Trophoblast cell (in vitro differentiated cells and primary cell): ENCODE measurements at regions not wholly inside any gene's neighbourhood (a gene's known extent, or its start where the extent isn't known, plus 50 kb on each side); places are given as distances from the start of the nearest gene placed in this dataset.

ENCODE experiments used
- DNase-seq, 2 donors: peaks; one replicate each; pipeline ENCODE4 v3.0.0-alpha.2; 2016
- H2AFZ ChIP-seq: 2 replicates; pipeline ENCODE4 v1.6.1; 2013; ENCODE audit warnings: low read length, moderate library complexity, mild to moderate bottlenecking; ENCODE audit not compliant: insufficient read depth, poor library complexity
- H2AK5ac ChIP-seq: 2 replicates; pipeline ENCODE4 v1.6.1; 2013; ENCODE audit warnings: mild to moderate bottlenecking, low read length
- H2BK120ac ChIP-seq: 2 replicates; pipeline ENCODE4 v1.6.1; 2013; ENCODE audit warnings: low read length, mild to moderate bottlenecking, moderate library complexity; ENCODE audit not compliant: insufficient read depth, poor library complexity
- H2BK12ac ChIP-seq: 2 replicates; pipeline ENCODE4 v1.6.1; 2013; ENCODE audit warnings: mild to moderate bottlenecking, low read length, moderate library complexity
- H2BK5ac ChIP-seq: 2 replicates; pipeline ENCODE4 v1.6.1; 2013; ENCODE audit warnings: low read length, low read depth, moderate library complexity, mild to moderate bottlenecking; ENCODE audit not compliant: poor library complexity
- H3K14ac ChIP-seq: 2 replicates; pipeline ENCODE4 v1.6.1; 2013; ENCODE audit warnings: mild to moderate bottlenecking, low read length
- H3K18ac ChIP-seq: 2 replicates; pipeline ENCODE4 v1.6.1; 2013; ENCODE audit warnings: mild to moderate bottlenecking, low read length
- H3K23ac ChIP-seq: 2 replicates; pipeline ENCODE4 v1.6.1; 2013; ENCODE audit warnings: low read length
- H3K27ac ChIP-seq: 2 replicates; pipeline ENCODE4 v1.5.1; 2013; ENCODE audit warnings: low read depth, mild to moderate bottlenecking, inconsistent platforms, low read length, moderate library complexity
- H3K27me3 ChIP-seq: 2 replicates; pipeline ENCODE4 v1.6.1; 2013; ENCODE audit warnings: inconsistent platforms, mild to moderate bottlenecking, low read length, moderate library complexity; ENCODE audit not compliant: insufficient read depth
- H3K36me3 ChIP-seq, 2 experiments: 1 replicate in 1 of 2; 2 replicates in 1 of 2; pipeline ENCODE4 v1.6.1; 2013; ENCODE audit warnings: low read length in 2 of 2, mild to moderate bottlenecking in 2 of 2, moderate library complexity in 1 of 2; ENCODE audit not compliant: insufficient read depth in 2 of 2, control insufficient read depth in 1 of 2
- H3K4ac ChIP-seq: 2 replicates; pipeline ENCODE4 v1.6.1; 2013; ENCODE audit warnings: low read depth, mild to moderate bottlenecking, low read length, moderate library complexity
- H3K4me1 ChIP-seq, 2 experiments: 1 replicate in 1 of 2; 2 replicates in 1 of 2; pipeline ENCODE4 v1.6.1; 2013; ENCODE audit warnings: low read length in 2 of 2, mild to moderate bottlenecking in 2 of 2, moderate library complexity in 1 of 2; ENCODE audit not compliant: insufficient read depth in 2 of 2, control insufficient read depth in 1 of 2
- H3K4me2 ChIP-seq: 2 replicates; pipeline ENCODE4 v1.6.1; 2013; ENCODE audit warnings: inconsistent platforms, mild to moderate bottlenecking, low read length, moderate library complexity
- H3K4me3 ChIP-seq: 2 replicates; pipeline ENCODE4 v1.5.1; 2013; ENCODE audit warnings: mild to moderate bottlenecking, low read depth, low read length, inconsistent platforms
- H3K79me1 ChIP-seq: one replicate; pipeline ENCODE4 v1.6.1; 2013; ENCODE audit warnings: low read length
- H3K79me2 ChIP-seq: 2 replicates; pipeline ENCODE4 v1.6.1; 2013; ENCODE audit warnings: low read length, mild to moderate bottlenecking; ENCODE audit not compliant: control insufficient read depth, insufficient read depth, poor library complexity
- H3K9ac ChIP-seq: 2 replicates; pipeline ENCODE4 v1.6.1; 2013; ENCODE audit warnings: mild to moderate bottlenecking, low read length
- H3K9me3 ChIP-seq: 2 replicates; pipeline ENCODE4 v1.6.1; 2013; ENCODE audit warnings: low read depth, mild to moderate bottlenecking, control low read depth, inconsistent platforms, low read length; ENCODE audit not compliant: insufficient read depth
- H4K12ac ChIP-seq: 2 replicates; pipeline ENCODE4 v1.6.1; 2013; ENCODE audit warnings: low read depth, mild to moderate bottlenecking, low read length, moderate library complexity
- H4K8ac ChIP-seq: 2 replicates; pipeline ENCODE4 v1.6.1; 2013; ENCODE audit warnings: low read depth, mild to moderate bottlenecking, low read length, moderate library complexity
- H4K91ac ChIP-seq: one replicate; pipeline ENCODE4 v1.6.1; 2013; ENCODE audit warnings: low read depth, mild to moderate bottlenecking, low read length, moderate library complexity
- WGBS: extraction: QIAGEN DNeasy Blood & Tissue Kit; methylation state at CpG from one replicate; pipeline ENCODE4 v1.1.7; 2013; ENCODE audit warnings: missing lambda C conversion rate; ENCODE audit not compliant: insufficient read length, insufficient coverage; ENCODE audit errors: extremely low coverage; 5-methylcytosine and 5-hydroxymethylcytosine counted together

- Histone ChIP-seq H4K12ac (no peak overlapping the region), H3K4ac (no peak overlapping the region), H3K36me3 (no peaks in the 10 kb centered on the region), H3K23ac (no peak overlapping the region), H2BK5ac (no peak overlapping the region), H3K4me2 (no peak overlapping the region), H3K18ac (no peak overlapping the region), H3K9ac (no peak overlapping the region), H3K4me3 (no peak overlapping the region), H3K14ac (no peak overlapping the region), H4K8ac (no peak overlapping the region), H3K79me1 (peaks cover 5% of the 10 kb centered on the region), H3K27ac (no peak overlapping the region), H3K27me3 (no peaks in the 10 kb centered on the region), H2BK12ac (no peak overlapping the region), H4K91ac (no peak overlapping the region), H2BK120ac (no peak overlapping the region), H3K4me1 (peaks cover 0 to 7% of the 10 kb centered on the region in 2 experiments), H2AFZ (no peak overlapping the region), H3K79me2 (no peaks in the 10 kb centered on the region), H3K9me3 (no peaks in the 10 kb centered on the region), H2AK5ac (no peak overlapping the region)
- no peak for DNase-seq
- WGBS: 100% methylated on average over 1 of the region's 5 CpGs
Observed at GRCh38 chr13:47288546-47288945, 391.7 kb upstream of the HTR2A start.

GRCh38 chr13:47287291-47287751, 390.5 kb upstream of the HTR2A start:
- Histone ChIP-seq H3K14ac (no peak overlapping the region), H2BK12ac (no peak overlapping the region), H4K91ac (no peak overlapping the region), H2BK5ac (no peak overlapping the region), H3K4me2 (no peak overlapping the region), H4K12ac (no peak overlapping the region), H2AFZ (no peak overlapping the region), H3K79me2 (no peaks in the 10 kb centered on the region), H4K8ac (no peak overlapping the region), H3K36me3 (no peaks in the 10 kb centered on the region), H3K9ac (no peak overlapping the region), H3K23ac (no peak overlapping the region), H3K27me3 (no peaks in the 10 kb centered on the region), H2BK120ac (no peak overlapping the region), H3K4me3 (no peak overlapping the region), H3K4ac (no peak overlapping the region), H3K9me3 (no peaks in the 10 kb centered on the region), H3K4me1 (peaks cover 0 to 7% of the 10 kb centered on the region in 2 experiments), H3K18ac (no peak overlapping the region), H3K79me1 (peaks cover 1% of the 10 kb centered on the region), H2AK5ac (no peak overlapping the region), H3K27ac (no peak overlapping the region)
- no CpG with 5 or more reads among the region's 1 CpG for WGBS
- DNase-seq: no peak

GRCh38 chr13:47281991-47282390, 385.1 kb upstream of the HTR2A start:
- Histone ChIP-seq H3K18ac (no peak overlapping the region), H3K9ac (no peak overlapping the region), H3K27me3 (no peaks in the 10 kb centered on the region), H2BK12ac (no peak overlapping the region), H3K14ac (no peak overlapping the region), H4K91ac (no peak overlapping the region), H3K36me3 (no peaks in the 10 kb centered on the region), H4K12ac (no peak overlapping the region), H4K8ac (no peak overlapping the region), H3K4ac (no peak overlapping the region), H3K4me2 (no peak overlapping the region), H3K4me1 (no peaks in the 10 kb centered on the region), H3K23ac (no peak overlapping the region), H3K27ac (no peak overlapping the region), H3K79me1 (peaks cover 1% of the 10 kb centered on the region), H2BK120ac (no peak overlapping the region), H3K9me3 (no peaks in the 10 kb centered on the region), H3K4me3 (no peak overlapping the region), H3K79me2 (no peaks in the 10 kb centered on the region), H2AK5ac (no peak overlapping the region), H2AFZ (no peak overlapping the region), H2BK5ac (no peak overlapping the region)
- no peak for DNase-seq
- 100% methylated on average over 1 of the region's 2 CpGs for WGBS

DNA sequence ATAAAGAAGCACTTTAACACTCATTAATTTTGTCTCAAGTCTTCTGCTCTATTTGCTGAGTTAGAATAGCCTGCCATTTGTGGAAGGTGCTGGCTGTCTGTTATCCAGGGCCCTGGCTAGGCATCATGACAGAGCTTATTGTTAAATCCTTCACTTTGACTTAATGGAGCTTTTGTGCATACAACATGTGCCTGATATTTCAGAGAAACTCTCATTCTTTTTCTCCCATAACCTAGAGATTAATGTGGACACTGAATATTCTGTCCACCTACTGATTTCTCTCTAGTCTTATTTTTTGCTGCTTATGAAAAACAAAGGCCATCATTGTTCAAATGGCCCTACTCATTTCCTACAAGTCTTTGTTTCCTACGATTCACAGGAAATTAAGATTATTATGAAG, 383.1 kb upstream of the HTR2A start:
- no CpG with 5 or more reads among the region's 1 CpG for WGBS
- Histone ChIP-seq H3K18ac (no peak overlapping the region), H3K27me3 (no peaks in the 10 kb centered on the region), H3K79me2 (no peaks in the 10 kb centered on the region), H3K9ac (no peak overlapping the region), H2BK5ac (no peak overlapping the region), H2BK12ac (no peak overlapping the region), H2AFZ (no peak overlapping the region), H3K4me3 (no peak overlapping the region), H3K4ac (no peak overlapping the region), H3K79me1 (no peaks in the 10 kb centered on the region), H3K4me2 (no peak overlapping the region), H4K8ac (no peak overlapping the region), H3K36me3 (no peaks in the 10 kb centered on the region), H4K91ac (no peak overlapping the region), H3K23ac (no peak overlapping the region), H3K27ac (no peak overlapping the region), H2AK5ac (no peak overlapping the region), H4K12ac (no peak overlapping the region), H3K14ac (no peak overlapping the region), H2BK120ac (no peak overlapping the region), H3K9me3 (no peaks in the 10 kb centered on the region), H3K4me1 (no peaks in the 10 kb centered on the region)
- DNase-seq: no peak
